ENCODE measurements at regions not wholly inside any gene's neighbourhood (a gene's known extent, or its start where the extent isn't known, plus 50 kb on each side); places are given as distances from the start of the nearest gene placed in this dataset.

DNA sequence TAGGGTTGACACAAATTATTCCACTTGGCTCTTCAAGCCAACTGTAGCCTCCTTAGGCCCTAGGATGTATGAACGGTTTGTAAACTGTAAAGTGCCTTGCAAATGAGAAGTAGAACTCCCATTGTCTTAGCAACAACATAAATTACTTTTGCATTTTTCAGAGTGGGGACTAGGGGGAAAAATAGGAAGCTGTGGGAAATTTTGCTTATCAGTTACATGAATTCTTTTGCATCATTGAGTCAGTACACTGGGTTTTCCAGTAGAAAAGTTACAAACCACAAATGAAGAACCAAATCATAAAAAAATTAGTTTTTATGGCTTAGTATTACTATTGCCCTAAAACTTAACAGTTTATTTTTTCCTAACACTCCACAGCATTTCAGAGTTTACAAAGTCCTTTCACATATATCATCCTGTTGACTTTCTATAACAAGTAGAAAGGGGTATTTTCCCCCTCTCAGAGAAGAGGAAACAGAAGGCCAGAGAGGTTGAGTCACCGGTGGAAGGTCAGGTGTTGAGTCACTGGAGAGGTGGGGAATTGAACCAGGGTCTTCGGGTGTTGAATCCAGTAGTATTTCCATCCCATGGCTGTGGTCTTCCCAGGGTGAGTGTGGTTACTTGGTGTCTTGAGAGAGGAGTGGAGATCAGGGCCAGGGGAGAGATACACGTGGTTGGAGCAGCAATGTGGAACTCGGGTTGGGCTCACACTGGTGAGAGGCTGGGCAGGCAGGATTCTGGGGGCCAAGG is 71.9 kb upstream of the USP24 start:
- Histone ChIP-seq H3K9ac (ENCODE audit: insufficient read depth, low read depth, low read length) (no peak overlapping the region), H2AFZ (ENCODE audit: low read length) (no peak overlapping the region), H3K4me2 (ENCODE audit: low read depth, low read length) (no peak overlapping the region), H3K4me1 (ENCODE audit: insufficient read depth, low read length) (peaks cover 5% of the 10 kb centered on the region; the same call in 1 of the 2 replicates), H3K79me2 (ENCODE audit: insufficient read depth, low read length) (no peaks in the 10 kb centered on the region), H3K27me3 (ENCODE audit: control insufficient read depth in 1 of 2, insufficient read depth in 2 of 2, low read length in 2 of 2) (peaks cover 0 to 3% of the 10 kb centered on the region in 2 experiments; a peak in 2 of 5 replicates), H3K9me3 (ENCODE audit: low read length) (no peaks in the 10 kb centered on the region), H3K4me3 (replicated peaks in 1 of 3; ENCODE audit: insufficient read depth in 1 of 3, low read depth in 2 of 3, low read length in 3 of 3) (no peak overlapping the region), H3K27ac (ENCODE audit: extremely low read length, insufficient read depth, low read length) (no peak overlapping the region), H4K20me1 (ENCODE audit: insufficient read depth, low read length) (no peaks in the 10 kb centered on the region), H3K36me3 (replicated peaks in 1 of 2; ENCODE audit: control insufficient read depth in 1 of 2, insufficient read depth in 2 of 2, low read length in 2 of 2) (no peaks in the 10 kb centered on the region)
- 18% methylated on average over 5 of the region's 5 CpGs for WGBS (ENCODE audit: low lambda C conversion rate)
- no TSS peak for BruUV-seq (replicated peaks)
- no peak for FAIRE-seq
- no peak for TF ChIP-seq ZNF891 (CRISPR knock-in tag; IDR thresholded peaks at IDR 0.05)
- TF ChIP-seq, protein P1, sequence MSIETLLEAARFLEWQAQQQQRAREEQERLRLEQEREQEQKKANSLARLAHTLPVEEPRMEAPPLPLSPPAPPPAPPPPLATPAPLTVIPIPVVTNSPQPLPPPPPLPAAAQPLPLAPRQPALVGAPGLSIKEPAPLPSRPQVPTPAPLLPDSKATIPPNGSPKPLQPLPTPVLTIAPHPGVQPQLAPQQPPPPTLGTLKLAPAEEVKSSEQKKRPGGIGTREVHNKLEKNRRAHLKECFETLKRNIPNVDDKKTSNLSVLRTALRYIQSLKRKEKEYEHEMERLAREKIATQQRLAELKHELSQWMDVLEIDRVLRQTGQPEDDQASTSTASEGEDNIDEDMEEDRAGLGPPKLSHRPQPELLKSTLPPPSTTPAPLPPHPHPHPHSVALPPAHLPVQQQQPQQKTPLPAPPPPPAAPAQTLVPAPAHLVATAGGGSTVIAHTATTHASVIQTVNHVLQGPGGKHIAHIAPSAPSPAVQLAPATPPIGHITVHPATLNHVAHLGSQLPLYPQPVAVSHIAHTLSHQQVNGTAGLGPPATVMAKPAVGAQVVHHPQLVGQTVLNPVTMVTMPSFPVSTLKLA (IDR thresholded peaks at IDR 0.05): no peak
- TF ChIP-seq SIX4 (CRISPR knock-in tag; IDR thresholded peaks at IDR 0.05): no peak
- TF ChIP-seq FOSL2 (CRISPR knock-in tag; IDR thresholded peaks at IDR 0.05): peak; percentile 37; the same call in 1 of the 2 replicates
- TF ChIP-seq KAT7 (CRISPR knock-in tag; IDR thresholded peaks at IDR 0.05; ENCODE audit: borderline replicate concordance): no peak
- TF ChIP-seq, protein P2, sequence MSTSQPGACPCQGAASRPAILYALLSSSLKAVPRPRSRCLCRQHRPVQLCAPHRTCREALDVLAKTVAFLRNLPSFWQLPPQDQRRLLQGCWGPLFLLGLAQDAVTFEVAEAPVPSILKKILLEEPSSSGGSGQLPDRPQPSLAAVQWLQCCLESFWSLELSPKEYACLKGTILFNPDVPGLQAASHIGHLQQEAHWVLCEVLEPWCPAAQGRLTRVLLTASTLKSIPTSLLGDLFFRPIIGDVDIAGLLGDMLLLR (CRISPR knock-in tag; IDR thresholded peaks at IDR 0.05): no peak
- ChIA-PET POLR2A (no interaction called here), CTCF (ENCODE audit: low intra/inter-chr PET ratio, low total read pairs) (no interaction called here)
- in situ Hi-C loops (cut with HindIII; ENCODE audit: extremely low pct_ligation_motif_present, low pct_unique_long_range_greater_than_20kb): loop anchor here (10.0 kb wide), 4 partner anchors 608 to 1528 kb away; partner anchors contain the start of gene FYB2
- intact Hi-C loops (cut with micrococcal nuclease; ENCODE audit: unreplicated experiment): no loop called here
- no peak for ATAC-seq
- no peak for DNase-seq (ENCODE audit: low spot score)
